ENCODE measurements at regions not wholly inside any gene's neighbourhood (a gene's known extent, or its start where the extent isn't known, plus 50 kb on each side); places are given as distances from the start of the nearest gene placed in this dataset.
"Not testable (repeated sequence)": the region's sequence is repeated elsewhere in the genome, so short reads cannot be mapped to it uniquely, and the experiment has no call there.

- Histone ChIP-seq H3K27me3 (ENCODE audit: control insufficient read depth, insufficient read depth, low read length) (no peaks in the 10 kb centered on the region), H3K27ac (ENCODE audit: insufficient read depth, low read length) (no peak overlapping the region)
Observed at GRCh38 chr6:134389658-134390057, 71.7 kb upstream of the SGK1 start.

GRCh38 chr6:134389129-134389528 lies 71.2 kb upstream of the SGK1 start:
- no peak overlapping the region for H3K4me2 ChIP-seq (ENCODE audit: extremely low read depth, insufficient read depth, low read length)
- no peak for TF ChIP-seq CTCF (conservative IDR thresholded peaks at IDR 0.05 in 1 of 2, IDR thresholded peaks at IDR 0.05 in 1 of 2; ENCODE audit: low read depth in 1 of 2, low read length in 2 of 2)
- TF ChIP-seq EZH2 (IDR thresholded peaks at IDR 0.05; ENCODE audit: low read length, missing control alignments), result no peak

More at GRCh38 chr6:134389658-134390057, 71.7 kb upstream of the SGK1 start:
- Histone ChIP-seq H3K4me3 (replicated peaks in 1 of 4; ENCODE audit: control extremely low read depth in 1 of 4, insufficient read depth in 1 of 4, low read depth in 3 of 4, low read length in 4 of 4) (no peak overlapping the region), H4K20me1 (ENCODE audit: control insufficient read depth, extremely low read depth, insufficient read depth, low read length) (no peaks in the 10 kb centered on the region), H3K4me2 (ENCODE audit: extremely low read depth, insufficient read depth, low read length) (no peak overlapping the region), H3K36me3 (ENCODE audit: control insufficient read depth, insufficient read depth, low read length) (no peaks in the 10 kb centered on the region), H3K79me2 (ENCODE audit: control insufficient read depth, insufficient read depth, low read length) (no peaks in the 10 kb centered on the region), H3K9ac (ENCODE audit: insufficient read depth, low read length) (no peak overlapping the region), H3K9me3 (ENCODE audit: control insufficient read depth, insufficient read depth, low read depth, low read length) (no peaks in the 10 kb centered on the region), H2AFZ (ENCODE audit: low read length) (no peak overlapping the region), H3K4me1 (ENCODE audit: control insufficient read depth, extremely low read depth, insufficient read depth, low read length) (no peaks in the 10 kb centered on the region)
- DNase-seq (ENCODE audit: low read depth in 2 of 2), result no peak
- TF ChIP-seq EZH2 (IDR thresholded peaks at IDR 0.05; ENCODE audit: low read length, missing control alignments) (no peak), CTCF (conservative IDR thresholded peaks at IDR 0.05 in 1 of 2, IDR thresholded peaks at IDR 0.05 in 1 of 2; ENCODE audit: low read depth in 1 of 2, low read length in 2 of 2) (no peak)

GRCh38 chr6:134386482-134386881 lies 68.6 kb upstream of the SGK1 start:
- H3K9ac ChIP-seq (ENCODE audit: insufficient read depth, low read length); DNase-seq (ENCODE audit: low read depth in 2 of 2); H3K36me3 ChIP-seq (ENCODE audit: control insufficient read depth, insufficient read depth, low read length); H3K4me3 ChIP-seq (replicated peaks in 1 of 4; ENCODE audit: control extremely low read depth in 1 of 4, insufficient read depth in 1 of 4, low read depth in 3 of 4, low read length in 4 of 4); H3K9me3 ChIP-seq (ENCODE audit: control insufficient read depth, insufficient read depth, low read depth, low read length); H3K4me2 ChIP-seq (ENCODE audit: extremely low read depth, insufficient read depth, low read length); H3K79me2 ChIP-seq (ENCODE audit: control insufficient read depth, insufficient read depth, low read length); H4K20me1 ChIP-seq (ENCODE audit: control insufficient read depth, extremely low read depth, insufficient read depth, low read length); H3K27ac ChIP-seq (ENCODE audit: insufficient read depth, low read length); H3K4me1 ChIP-seq (ENCODE audit: control insufficient read depth, extremely low read depth, insufficient read depth, low read length); H3K27me3 ChIP-seq (ENCODE audit: control insufficient read depth, insufficient read depth, low read length); H2AFZ ChIP-seq (ENCODE audit: low read length): not testable (repeated sequence)

More at GRCh38 chr6:134389129-134389528, 71.2 kb upstream of the SGK1 start:
- H3K36me3 ChIP-seq (ENCODE audit: control insufficient read depth, insufficient read depth, low read length), result no peaks in the 10 kb centered on the region
- no peak overlapping the region for H3K27ac ChIP-seq (ENCODE audit: insufficient read depth, low read length)
- no peaks in the 10 kb centered on the region for H3K27me3 ChIP-seq (ENCODE audit: control insufficient read depth, insufficient read depth, low read length)
- H3K9me3 ChIP-seq (ENCODE audit: control insufficient read depth, insufficient read depth, low read depth, low read length), result no peaks in the 10 kb centered on the region
- H3K79me2 ChIP-seq (ENCODE audit: control insufficient read depth, insufficient read depth, low read length), result no peaks in the 10 kb centered on the region
- no peaks in the 10 kb centered on the region for H3K4me1 ChIP-seq (ENCODE audit: control insufficient read depth, extremely low read depth, insufficient read depth, low read length)
- H4K20me1 ChIP-seq (ENCODE audit: control insufficient read depth, extremely low read depth, insufficient read depth, low read length), result no peaks in the 10 kb centered on the region
- no peak overlapping the region for H3K4me3 ChIP-seq (replicated peaks in 1 of 4; ENCODE audit: control extremely low read depth in 1 of 4, insufficient read depth in 1 of 4, low read depth in 3 of 4, low read length in 4 of 4)
- H3K9ac ChIP-seq (ENCODE audit: insufficient read depth, low read length), result no peak overlapping the region
- H2AFZ ChIP-seq (ENCODE audit: low read length), result no peak overlapping the region
- DNase-seq (ENCODE audit: low read depth in 2 of 2), result no peak
